SU-DHL-6 (cell line): ENCODE measurements at regions not wholly inside any gene's neighbourhood (a gene's known extent, or its start where the extent isn't known, plus 50 kb on each side); places are given as distances from the start of the nearest gene placed in this dataset.

ENCODE experiments used
- H2AFZ ChIP-seq: fragments of 200-600 bp; sonication (generic); 2 replicates; pipeline ENCODE4 v1.6.1; 2014; ENCODE audit warnings: low read depth, mild to moderate bottlenecking, moderate library complexity, mixed read lengths, antibody characterized with exemption, low read length; ENCODE audit not compliant: severe bottlenecking
- H3F3A ChIP-seq: fragments of 200-600 bp; shearing (Covaris generic); 2 replicates; pipeline ENCODE4 v1.6.0; 2016; ENCODE audit warnings: antibody characterized with exemption, mild to moderate bottlenecking; ENCODE audit not compliant: insufficient read depth
- H3K27ac ChIP-seq: fragments of 200-600 bp; sonication (generic); 2 replicates; pipeline ENCODE4 v1.5.1; 2016; ENCODE audit warnings: low read depth, mild to moderate bottlenecking, low read length, moderate library complexity, mixed read lengths
- H3K27me3 ChIP-seq: fragments of 200-600 bp; sonication (generic), shearing (Covaris generic); 2 replicates; pipeline ENCODE4 v1.6.0; 2014; ENCODE audit warnings: mild to moderate bottlenecking, low read length
- H3K36me3 ChIP-seq: fragments of 200-600 bp; sonication (generic); 2 replicates; pipeline ENCODE4 v1.6.1; 2014; ENCODE audit warnings: mild to moderate bottlenecking, low read length, mixed read lengths
- H3K4me2 ChIP-seq: fragments of 300-600, 200-600 bp; shearing (Covaris generic), sonication (generic); 2 replicates; pipeline ENCODE4 v1.6.0; 2014; ENCODE audit warnings: low read length, low read depth, mild to moderate bottlenecking; ENCODE audit not compliant: poor library complexity, severe bottlenecking
- H3K4me3 ChIP-seq: fragments of 200-600 bp; sonication (generic); 2 replicates; pipeline ENCODE4 v1.5.1; 2014; ENCODE audit warnings: antibody characterized with exemption, low read length, mild to moderate bottlenecking, mixed read lengths; ENCODE audit not compliant: insufficient read depth, poor library complexity, severe bottlenecking
- H3K79me2 ChIP-seq: fragments of 200-600 bp; sonication (generic); 2 replicates; pipeline ENCODE4 v1.6.1; 2014; ENCODE audit warnings: mild to moderate bottlenecking, low read length, moderate library complexity; ENCODE audit not compliant: insufficient read depth
- H3K9ac ChIP-seq: fragments of 200-600 bp; sonication (generic); 2 replicates; pipeline ENCODE4 v1.7.0; 2014; ENCODE audit warnings: mild to moderate bottlenecking, low read length
- H3K9me2 ChIP-seq: fragments of 200-600 bp; sonication (generic); replicated peaks from 2 replicates; pipeline ENCODE4 v1.6.1; 2014; ENCODE audit warnings: low read length; ENCODE audit not compliant: insufficient read depth
- H3K9me3 ChIP-seq: fragments of 200-600 bp; sonication (generic); 2 replicates; pipeline ENCODE4 v1.6.1; 2014; ENCODE audit warnings: low read length, mixed read lengths; ENCODE audit not compliant: insufficient read depth
- H4K20me1 ChIP-seq: fragments of 200-600 bp; sonication (generic); 2 replicates; pipeline ENCODE4 v1.6.1; 2014; ENCODE audit warnings: low read depth, mild to moderate bottlenecking, antibody characterized with exemption, low read length, moderate library complexity, mixed read lengths
- CTCF ChIP-seq: fragments of 200-600 bp; sonication (generic); IDR thresholded peaks from one replicate; pipeline ENCODE4 v1.5.1; 2017; ENCODE audit warnings: antibody characterized with exemption, mild to moderate bottlenecking, low read length, moderate library complexity; ENCODE audit not compliant: insufficient read depth, poor library complexity, severe bottlenecking
- EZH2phosphoT487 ChIP-seq: fragments of 200-600 bp; sonication (generic), shearing (Covaris generic); conservative IDR thresholded peaks from 2 replicates; pipeline ENCODE4 v1.6.1; 2018; ENCODE audit warnings: mild to moderate bottlenecking, antibody characterized with exemption, low read length, moderate library complexity, mixed read lengths

- Histone ChIP-seq H3K9me3 (no peaks in the 10 kb centered on the region), H3K4me3 (no peak overlapping the region), H3K36me3 (no peaks in the 10 kb centered on the region), H3K79me2 (no peaks in the 10 kb centered on the region), H3K9ac (no peak overlapping the region), H4K20me1 (no peaks in the 10 kb centered on the region), H2AFZ (no peak overlapping the region), H3F3A (no peaks in the 10 kb centered on the region), H3K4me2 (no peak overlapping the region), H3K9me2 (0 out of 2 replicates have a peak, but pooled peaks cover 3% of the 10 kb centered on the region), H3K27ac (no peak overlapping the region), H3K27me3 (no peaks in the 10 kb centered on the region)
- no peak for TF ChIP-seq EZH2phosphoT487
- no peak for TF ChIP-seq CTCF
Observed at GRCh38 chr5:96483878-96484277, 50.8 kb upstream of the PCSK1 start.

GRCh38 chr5:96487859-96488258 lies 54.8 kb upstream of the PCSK1 start:
- H3K9ac ChIP-seq: no peak overlapping the region
- H3K27ac ChIP-seq: no peak overlapping the region
- H3K27me3 ChIP-seq: no peaks in the 10 kb centered on the region
- H3K9me2 ChIP-seq: 0 out of 2 replicates have a peak, but pooled peaks cover 3% of the 10 kb centered on the region
- no peak overlapping the region for H2AFZ ChIP-seq
- no peaks in the 10 kb centered on the region for H3K79me2 ChIP-seq
- no peaks in the 10 kb centered on the region for H3F3A ChIP-seq
- no peaks in the 10 kb centered on the region for H3K36me3 ChIP-seq
- no peak for TF ChIP-seq EZH2phosphoT487
- no peak overlapping the region for H3K4me2 ChIP-seq
- H4K20me1 ChIP-seq: no peaks in the 10 kb centered on the region
- H3K4me3 ChIP-seq: no peak overlapping the region
- H3K9me3 ChIP-seq: no peaks in the 10 kb centered on the region

- Histone ChIP-seq H3K27ac (no peak overlapping the region), H3K4me2 (no peak overlapping the region), H3K9me3 (no peaks in the 10 kb centered on the region), H3K9me2 (0 out of 2 replicates have a peak, but pooled peaks cover 3% of the 10 kb centered on the region), H3F3A (no peaks in the 10 kb centered on the region), H3K9ac (no peak overlapping the region), H3K36me3 (no peaks in the 10 kb centered on the region), H3K27me3 (no peaks in the 10 kb centered on the region), H4K20me1 (no peaks in the 10 kb centered on the region), H2AFZ (no peak overlapping the region), H3K79me2 (no peaks in the 10 kb centered on the region), H3K4me3 (no peak overlapping the region)
- TF ChIP-seq CTCF: no peak
- TF ChIP-seq EZH2phosphoT487: no peak
Observed at GRCh38 chr5:96489532-96489931, 56.5 kb upstream of the PCSK1 start.

- no peak overlapping the region for H2AFZ ChIP-seq
- H3F3A ChIP-seq: no peaks in the 10 kb centered on the region
- H3K36me3 ChIP-seq: no peaks in the 10 kb centered on the region
- H3K9me2 ChIP-seq: 0 out of 2 replicates have a peak, but pooled peaks cover 3% of the 10 kb centered on the region
- H3K27me3 ChIP-seq: no peaks in the 10 kb centered on the region
- no peak for TF ChIP-seq EZH2phosphoT487
- TF ChIP-seq CTCF: no peak
- H3K79me2 ChIP-seq: no peaks in the 10 kb centered on the region
- no peak overlapping the region for H3K4me2 ChIP-seq
- H4K20me1 ChIP-seq: no peaks in the 10 kb centered on the region
- no peak overlapping the region for H3K27ac ChIP-seq
- no peak overlapping the region for H3K9ac ChIP-seq
- no peak overlapping the region for H3K4me3 ChIP-seq
- H3K9me3 ChIP-seq: no peaks in the 10 kb centered on the region
Observed at GRCh38 chr5:96492459-96493047, 59.5 kb upstream of the PCSK1 start.
